ENCODE measurements at regions not wholly inside any gene's neighbourhood (a gene's known extent, or its start where the extent isn't known, plus 50 kb on each side); places are given as distances from the start of the nearest gene placed in this dataset.
"Not testable (repeated sequence)": the region's sequence is repeated elsewhere in the genome, so short reads cannot be mapped to it uniquely, and the experiment has no call there.

GRCh38 chr20:29327600-29328420 is 1929.7 kb upstream of the DEFB115 start:
- not testable (repeated sequence) for TF ChIP-seq TEAD4 (IDR thresholded peaks at IDR 0.05; ENCODE audit: borderline replicate concordance, insufficient read depth)
- TF ChIP-seq CTCF (IDR thresholded peaks at IDR 0.05) (peak; percentile 65), SMC3 (IDR thresholded peaks at IDR 0.05; ENCODE audit: low read depth, low read length) (peak; percentile 48)
